H9 (cell line): ENCODE measurements at regions not wholly inside any gene's neighbourhood (a gene's known extent, or its start where the extent isn't known, plus 50 kb on each side); places are given as distances from the start of the nearest gene placed in this dataset.

Experiments
- DNase-seq: peaks from one replicate; pipeline ENCODE4 v3.0.0-alpha.2; 2017
- H2AFZ ChIP-seq: one replicate; pipeline ENCODE4 v1.6.1; 2013; ENCODE audit warnings: mild to moderate bottlenecking, low read length, control low read depth, moderate library complexity
- H2AK5ac ChIP-seq: 2 replicates; pipeline ENCODE4 v1.6.1; 2013; ENCODE audit warnings: low read length, control low read depth, mixed read lengths; ENCODE audit not compliant: insufficient read length
- H2BK120ac ChIP-seq: one replicate; pipeline ENCODE4 v1.6.1; 2013; ENCODE audit warnings: low read depth, mild to moderate bottlenecking, low read length, control low read depth, inconsistent platforms; ENCODE audit not compliant: poor library complexity, severe bottlenecking
- H2BK12ac ChIP-seq: 2 replicates; pipeline ENCODE4 v1.6.1; 2013; ENCODE audit warnings: low read length, control low read depth, mixed read lengths, low read depth; ENCODE audit not compliant: insufficient read length
- H2BK15ac ChIP-seq: 2 replicates; pipeline ENCODE4 v1.6.1; 2013; ENCODE audit warnings: low read depth, low read length, control low read depth
- H2BK20ac ChIP-seq: one replicate; pipeline ENCODE4 v1.6.1; 2013; ENCODE audit warnings: low read depth, mild to moderate bottlenecking, low read length, control low read depth, inconsistent platforms; ENCODE audit not compliant: poor library complexity, severe bottlenecking
- H2BK5ac ChIP-seq: 2 replicates; pipeline ENCODE4 v1.6.1; 2013; ENCODE audit warnings: low read length, control low read depth, mixed read lengths; ENCODE audit not compliant: insufficient read length
- H3K14ac ChIP-seq: 2 replicates; pipeline ENCODE4 v1.6.1; 2013; ENCODE audit warnings: low read length, control low read depth; ENCODE audit not compliant: insufficient read depth
- H3K18ac ChIP-seq: 2 replicates; pipeline ENCODE4 v1.6.1; 2013; ENCODE audit warnings: low read depth, mild to moderate bottlenecking, mixed read lengths, low read length, control low read depth; ENCODE audit not compliant: insufficient read length
- H3K23ac ChIP-seq: 2 replicates; pipeline ENCODE4 v1.6.1; 2013; ENCODE audit warnings: low read length, control low read depth, mixed read lengths, low read depth; ENCODE audit not compliant: insufficient read length
- H3K23me2 ChIP-seq: 2 replicates; pipeline ENCODE4 v1.6.1; 2013; ENCODE audit warnings: low read depth, mild to moderate bottlenecking, mixed read lengths, low read length, control low read depth; ENCODE audit not compliant: insufficient read length, poor library complexity, severe bottlenecking
- H3K27ac ChIP-seq: 2 replicates; pipeline ENCODE4 v1.5.1; 2013; ENCODE audit warnings: low read length, control low read depth, mixed read lengths, low read depth; ENCODE audit not compliant: insufficient read length
- H3K27me3 ChIP-seq: 2 replicates; pipeline ENCODE4 v1.6.1; 2013; ENCODE audit warnings: low read length, control low read depth, inconsistent platforms; ENCODE audit not compliant: insufficient read depth
- H3K4ac ChIP-seq: 2 replicates; pipeline ENCODE4 v1.6.1; 2013; ENCODE audit warnings: low read depth, mild to moderate bottlenecking, control low read depth, inconsistent platforms, low read length, moderate library complexity
- H3K4me1 ChIP-seq: 2 replicates; pipeline ENCODE4 v1.6.1; 2013; ENCODE audit warnings: low read length, control low read depth, inconsistent platforms; ENCODE audit not compliant: insufficient read depth
- H3K4me2 ChIP-seq: 2 replicates; pipeline ENCODE4 v1.6.1; 2013; ENCODE audit warnings: low read length, control low read depth, mixed read lengths; ENCODE audit not compliant: insufficient read length, insufficient read depth
- H3K56ac ChIP-seq: 2 replicates; pipeline ENCODE4 v1.6.1; 2013; ENCODE audit warnings: low read depth, mild to moderate bottlenecking, mixed read lengths, low read length, control low read depth; ENCODE audit not compliant: insufficient read length
- H3K79me1 ChIP-seq: 2 replicates; pipeline ENCODE4 v1.6.1; 2013; ENCODE audit warnings: low read depth, mild to moderate bottlenecking, moderate library complexity, low read length, control low read depth, inconsistent platforms; ENCODE audit not compliant: insufficient read depth, poor library complexity, severe bottlenecking
- H3K79me2 ChIP-seq: 2 replicates; pipeline ENCODE4 v1.6.1; 2013; ENCODE audit warnings: low read length, control low read depth, inconsistent platforms; ENCODE audit not compliant: insufficient read depth
- H3K9ac ChIP-seq: 2 replicates; pipeline ENCODE4 v1.6.1; 2013; ENCODE audit warnings: low read length, control low read depth, mixed read lengths; ENCODE audit not compliant: insufficient read length; ENCODE audit errors: extremely low read depth
- H3K9me3 ChIP-seq: one replicate; pipeline ENCODE4 v1.6.1; 2013; ENCODE audit warnings: low read depth, low read length, inconsistent platforms; ENCODE audit not compliant: control insufficient read depth
- H3T11ph ChIP-seq: one replicate; pipeline ENCODE4 v1.6.1; 2013; ENCODE audit warnings: mild to moderate bottlenecking, low read length, control low read depth, inconsistent platforms
- H4K20me1 ChIP-seq: one replicate; pipeline ENCODE4 v1.6.1; 2013; ENCODE audit not compliant: control insufficient read depth, insufficient read length, insufficient read depth
- H4K5ac ChIP-seq: 2 replicates; pipeline ENCODE4 v1.6.1; 2013; ENCODE audit warnings: low read depth, mild to moderate bottlenecking, mixed read lengths, low read length, control low read depth; ENCODE audit not compliant: insufficient read length
- H4K8ac ChIP-seq: replicated peaks from 2 replicates; pipeline ENCODE4 v1.6.1; 2013; ENCODE audit warnings: low read length, control low read depth, mixed read lengths, low read depth; ENCODE audit not compliant: insufficient read length
- H4K91ac ChIP-seq: 2 replicates; pipeline ENCODE4 v1.6.1; 2013; ENCODE audit warnings: low read depth, mild to moderate bottlenecking, moderate library complexity, mixed read lengths, low read length, control low read depth; ENCODE audit not compliant: insufficient read length
- H3K27ac Mint-ChIP-seq, 3 experiments: 2 replicates in 2 of 3; 3 replicates in 1 of 3; pipeline ENCODE4 v1.8.0; 2020 to 2021; ENCODE audit warnings: mixed read lengths in 3 of 3, mild to moderate bottlenecking in 1 of 3, moderate library complexity in 1 of 3
- H3K27me3 Mint-ChIP-seq: 2 replicates; pipeline ENCODE4 v1.8.0; 2021; ENCODE audit warnings: low read depth, mild to moderate bottlenecking, moderate library complexity, mixed read lengths
- H3K36me3 Mint-ChIP-seq, 3 experiments: 2 replicates in 2 of 3; 3 replicates in 1 of 3; pipeline ENCODE4 v1.8.0; 2020 to 2021; ENCODE audit warnings: low read depth in 3 of 3, mixed read lengths in 3 of 3; ENCODE audit not compliant: insufficient read depth in 1 of 3
- H3K4me1 Mint-ChIP-seq, 2 experiments: 2 replicates each; pipeline ENCODE4 v1.8.0; 2020; ENCODE audit warnings: mixed read lengths in 2 of 2
- H3K4me3 Mint-ChIP-seq, 2 experiments: 2 replicates in 1 of 2; 3 replicates in 1 of 2; pipeline ENCODE4 v1.8.0; 2020 to 2021; ENCODE audit warnings: mild to moderate bottlenecking in 2 of 2, mixed read lengths in 2 of 2, moderate library complexity in 1 of 2
- H3K9me3 Mint-ChIP-seq, 2 experiments: 2 replicates in 1 of 2; 3 replicates in 1 of 2; pipeline ENCODE4 v1.8.0; 2020; ENCODE audit warnings: mild to moderate bottlenecking in 2 of 2, mixed read lengths in 2 of 2, moderate library complexity in 1 of 2
- CTCF ChIP-seq: fragments of 200-600 bp; sonication (generic); conservative IDR thresholded peaks from 3 replicates; pipeline ENCODE4 v1.8.0; 2021; ENCODE audit warnings: antibody characterized with exemption, mild to moderate bottlenecking
- WGBS: extraction: QIAGEN DNeasy Blood & Tissue Kit; methylation state at CpG from one replicate; pipeline ENCODE4 v1.1.7; 2013; ENCODE audit warnings: missing lambda C conversion rate, low lambda C conversion rate, mixed read lengths; ENCODE audit not compliant: insufficient read length; ENCODE audit errors: extremely low coverage; 5-methylcytosine and 5-hydroxymethylcytosine counted together

- no peak for TF ChIP-seq CTCF
- Histone ChIP-seq H3K9ac (no peak overlapping the region), H3T11ph (no peak overlapping the region), H2AK5ac (no peak overlapping the region), H2BK15ac (no peak overlapping the region), H3K14ac (no peak overlapping the region), H3K4me2 (no peak overlapping the region), H3K23ac (no peak overlapping the region), H2AFZ (no peak overlapping the region), H3K79me1 (no peaks in the 10 kb centered on the region), H3K23me2 (no peaks in the 10 kb centered on the region), H3K56ac (no peak overlapping the region), H3K27me3 (no peaks in the 10 kb centered on the region), H3K18ac (no peak overlapping the region), H2BK12ac (no peak overlapping the region), H4K91ac (no peak overlapping the region), H4K20me1 (no peaks in the 10 kb centered on the region), H3K4ac (no peak overlapping the region), H4K5ac (no peak overlapping the region), H3K4me1 (no peaks in the 10 kb centered on the region; the same call in 1 of the 2 replicates), H2BK5ac (no peak overlapping the region), H3K9me3 (no peaks in the 10 kb centered on the region), H4K8ac (no peak overlapping the region), H2BK20ac (no peak overlapping the region), H3K79me2 (no peaks in the 10 kb centered on the region; the same call in 1 of the 2 replicates), H3K27ac (no peak overlapping the region), H2BK120ac (no peak overlapping the region)
- no peak for DNase-seq
- no peak overlapping the region for H3K4me3 Mint-ChIP-seq
- H3K27me3 Mint-ChIP-seq, result peaks cover 1% of the 10 kb centered on the region; the same call in 1 of the 2 replicates
- peaks cover 5 to 21% (median 17%) of the 10 kb centered on the region in 3 experiments; a peak in 6 of 7 replicates for H3K36me3 Mint-ChIP-seq
- no CpG with 5 or more reads among the region's 11 CpGs for WGBS
- peaks cover 10 to 16% of the 10 kb centered on the region in 2 experiments; a peak in 3 of 4 replicates for H3K4me1 Mint-ChIP-seq
- no peak overlapping the region; a peak in 1 of 7 replicates for H3K27ac Mint-ChIP-seq
- no peaks in the 10 kb centered on the region for H3K9me3 Mint-ChIP-seq
These were observed 206.0 kb downstream of the GLI2 start for GRCh38 chr2:120941571-120942120.
